ENCODE measurements at regions not wholly inside any gene's neighbourhood (a gene's known extent, or its start where the extent isn't known, plus 50 kb on each side); places are given as distances from the start of the nearest gene placed in this dataset.

DNA sequence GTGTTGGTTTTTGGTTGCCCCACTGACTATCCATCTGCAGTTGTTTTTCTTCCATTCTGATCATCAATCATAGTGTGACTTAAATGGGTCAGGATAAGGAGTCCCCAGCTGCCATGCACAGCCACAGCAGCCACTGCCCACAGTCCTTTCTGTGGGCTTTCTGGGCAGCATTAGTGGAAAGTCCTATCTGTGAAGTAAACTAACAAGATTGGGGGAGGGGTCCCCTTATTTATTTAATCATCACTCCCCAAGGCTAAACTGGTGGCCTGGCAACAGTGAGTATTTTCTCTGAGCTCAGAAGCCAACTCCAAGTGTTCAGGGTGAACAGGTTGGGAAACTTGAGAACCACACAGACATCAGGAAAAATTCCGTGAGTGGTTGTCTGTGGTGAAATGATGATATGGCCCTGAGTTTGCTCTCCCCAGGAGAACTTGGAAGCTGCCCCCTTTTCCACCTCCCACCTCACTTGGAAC is 145.0 kb downstream of the CCDC34 start:
- TF ChIP-seq CTCF (IDR thresholded peaks at IDR 0.05; ENCODE audit: borderline replicate concordance, extremely low read depth, low read length, poor library complexity, severe bottlenecking) (no peak), EZH2 (IDR thresholded peaks at IDR 0.05; ENCODE audit: borderline replicate concordance, low read depth, low read length, severe bottlenecking) (no peak)
